Stimulated activated CD4-positive, alpha-beta T cell treated with anti-CD3 and anti-CD28 coated beads, Interleukin-1b, Interleukin-23, amount 100 ng/mL, for 1 hour (primary cell): ENCODE measurements at regions not wholly inside any gene's neighbourhood (a gene's known extent, or its start where the extent isn't known, plus 50 kb on each side); places are given as distances from the start of the nearest gene placed in this dataset.
"Not testable (repeated sequence)": the region's sequence is repeated elsewhere in the genome, so short reads cannot be mapped to it uniquely, and the experiment has no call there.

Source experiments
- DNase-seq, 2 donors: peaks; one replicate each; pipeline ENCODE4 v3.0.0-alpha.2; 2020; ENCODE audit warnings: low read depth in 2 of 2

DNA sequence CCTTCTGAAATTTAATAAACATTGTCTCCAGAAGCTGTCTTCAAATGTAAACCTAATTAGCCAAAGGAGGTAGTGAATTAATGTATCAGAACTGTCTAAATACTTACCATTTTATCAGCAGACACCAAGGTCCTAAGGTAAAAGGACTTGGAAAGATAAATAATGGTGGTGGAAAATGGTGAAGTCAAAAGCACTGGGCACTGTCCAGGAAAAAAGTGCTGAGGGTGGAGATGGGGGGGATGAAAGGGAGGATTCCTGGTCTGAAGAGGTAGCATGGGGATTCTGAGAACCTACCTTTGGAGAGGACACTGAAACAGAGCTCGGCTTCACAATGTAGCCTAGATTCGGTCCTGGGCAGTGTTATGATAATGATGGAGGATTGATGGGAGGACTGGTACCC, 149.0 kb upstream of the DPH6 start:
- DNase-seq: no peak

DNA sequence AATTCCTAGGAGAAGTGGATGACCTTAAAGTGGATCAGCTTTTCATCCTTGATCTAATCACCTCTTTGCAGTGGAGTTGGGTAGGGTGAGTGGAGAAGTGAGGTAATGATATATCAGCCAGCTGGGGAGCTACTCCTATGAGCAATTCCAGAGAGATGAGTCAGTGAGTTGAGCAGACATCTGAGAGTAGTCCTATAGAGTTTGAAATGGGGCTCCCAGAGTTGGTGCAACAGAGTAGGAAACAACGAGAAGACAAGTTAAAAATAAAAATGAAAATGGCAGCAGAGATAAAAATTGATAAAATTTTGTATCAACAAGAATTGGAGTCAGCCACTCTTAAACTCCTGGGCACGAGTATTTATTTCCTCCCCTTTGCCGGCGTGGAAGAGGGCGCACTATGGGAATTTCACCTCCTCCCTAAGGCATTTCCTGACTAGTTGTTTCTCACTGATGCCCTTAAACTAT, 150.8 kb upstream of the DPH6 start:
- no peak for DNase-seq

DNA sequence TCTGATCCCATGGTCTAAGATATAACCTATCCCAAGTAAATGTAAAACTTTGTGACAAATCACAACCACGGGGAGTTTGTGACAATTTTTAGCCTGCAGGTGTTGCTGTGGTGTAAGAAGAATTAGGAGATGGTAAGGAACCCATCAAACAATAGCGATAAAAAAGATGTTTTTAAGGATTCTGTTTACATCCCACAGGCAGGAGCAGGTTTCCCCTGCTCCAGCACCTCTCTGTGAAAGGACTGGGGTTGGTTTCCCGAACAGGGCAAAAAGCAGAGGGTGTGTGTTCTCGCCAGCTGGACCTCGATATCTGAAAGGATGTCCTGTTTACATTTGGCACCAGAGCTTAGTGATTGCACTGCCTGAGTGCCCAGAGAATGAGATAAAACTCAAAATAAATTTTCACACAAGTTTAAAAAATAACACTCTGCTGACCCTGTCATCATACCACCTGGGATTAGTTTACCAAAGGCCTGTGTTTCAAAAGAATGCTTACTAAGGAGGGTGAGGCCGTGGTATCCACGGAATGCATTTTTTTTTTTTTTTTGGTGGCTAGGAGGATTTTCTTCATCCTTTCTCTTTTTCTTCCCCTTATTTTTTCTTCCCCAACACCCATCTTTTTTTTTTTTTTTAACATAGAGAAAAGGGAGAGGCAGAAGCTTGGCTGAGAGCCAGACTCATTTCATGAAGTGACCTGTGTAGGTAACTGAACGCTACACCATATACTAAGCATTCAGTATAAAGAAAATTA, 151.8 kb upstream of the DPH6 start:
- no peak for DNase-seq

DNA sequence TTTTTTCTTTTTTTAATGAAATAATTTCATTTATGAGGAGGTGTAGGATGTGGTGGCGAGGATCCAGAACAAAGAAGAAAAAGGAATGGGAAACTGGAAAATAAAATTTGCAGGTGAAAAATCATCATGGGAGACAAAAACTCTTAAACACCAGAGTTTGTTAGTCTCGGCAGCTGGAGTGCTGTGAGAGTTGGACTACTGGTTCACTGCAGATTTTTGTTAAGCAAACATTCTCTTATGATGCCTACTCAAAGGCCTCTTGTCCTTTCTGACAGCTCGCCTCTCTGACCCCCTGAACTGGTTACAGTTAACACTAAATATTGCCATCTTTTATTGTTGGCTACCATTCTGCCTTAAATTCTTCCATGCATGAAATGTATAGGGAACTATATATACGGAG, 152.4 kb upstream of the DPH6 start:
- no peak for DNase-seq

DNA sequence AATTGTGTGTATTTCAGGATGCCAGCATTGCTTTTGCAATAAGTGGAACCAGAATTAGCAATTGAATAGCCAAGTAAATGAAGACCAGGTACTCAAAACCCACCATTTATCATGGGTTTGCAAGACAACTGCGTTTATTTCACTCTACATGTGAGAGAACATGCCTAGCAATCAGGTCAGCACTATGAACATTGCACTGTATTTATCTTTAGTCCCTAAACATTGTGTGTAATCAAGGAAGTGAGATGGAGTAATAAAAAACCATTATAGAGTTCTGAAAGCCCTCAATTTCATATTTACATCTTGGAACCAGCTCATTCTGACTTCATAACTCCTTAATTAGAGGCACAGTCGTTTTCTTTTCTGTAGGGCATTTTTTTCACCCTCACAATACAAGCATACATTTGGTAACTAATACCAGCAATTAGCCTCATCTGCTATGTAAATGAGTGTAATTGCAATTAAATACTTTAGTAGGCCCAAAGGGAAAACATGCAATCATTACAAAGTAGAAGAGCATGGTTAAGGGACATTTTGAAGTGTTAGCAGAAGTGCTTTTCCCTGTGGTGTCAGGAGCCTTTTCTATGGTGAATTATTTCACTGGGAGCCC, 153.1 kb upstream of the DPH6 start:
- no peak for DNase-seq

DNA sequence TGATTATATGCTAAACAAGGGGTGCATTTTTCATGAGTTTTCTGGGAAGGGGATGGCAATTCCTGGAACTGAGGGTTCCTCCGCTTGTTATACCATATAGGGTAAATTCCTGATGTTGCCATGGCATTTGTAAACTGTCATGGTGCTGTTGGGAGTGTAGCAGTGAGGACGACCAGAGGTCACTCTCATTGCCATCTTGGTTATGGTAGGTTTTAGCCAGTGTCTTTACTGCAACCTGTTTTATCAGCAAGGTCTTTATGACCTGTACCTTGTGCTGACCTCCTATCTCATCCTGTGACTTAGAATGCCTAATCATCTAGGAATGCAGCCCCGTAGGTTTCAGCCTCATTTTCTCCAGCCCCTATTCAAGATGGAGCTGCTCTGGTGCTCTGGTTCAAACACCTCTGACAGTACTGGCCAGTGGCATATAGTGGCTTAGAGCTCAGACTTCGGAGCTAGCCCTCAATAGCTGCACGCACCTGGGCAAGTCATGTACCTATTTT, 154.2 kb upstream of the DPH6 start:
- DNase-seq: not testable (repeated sequence)

DNA sequence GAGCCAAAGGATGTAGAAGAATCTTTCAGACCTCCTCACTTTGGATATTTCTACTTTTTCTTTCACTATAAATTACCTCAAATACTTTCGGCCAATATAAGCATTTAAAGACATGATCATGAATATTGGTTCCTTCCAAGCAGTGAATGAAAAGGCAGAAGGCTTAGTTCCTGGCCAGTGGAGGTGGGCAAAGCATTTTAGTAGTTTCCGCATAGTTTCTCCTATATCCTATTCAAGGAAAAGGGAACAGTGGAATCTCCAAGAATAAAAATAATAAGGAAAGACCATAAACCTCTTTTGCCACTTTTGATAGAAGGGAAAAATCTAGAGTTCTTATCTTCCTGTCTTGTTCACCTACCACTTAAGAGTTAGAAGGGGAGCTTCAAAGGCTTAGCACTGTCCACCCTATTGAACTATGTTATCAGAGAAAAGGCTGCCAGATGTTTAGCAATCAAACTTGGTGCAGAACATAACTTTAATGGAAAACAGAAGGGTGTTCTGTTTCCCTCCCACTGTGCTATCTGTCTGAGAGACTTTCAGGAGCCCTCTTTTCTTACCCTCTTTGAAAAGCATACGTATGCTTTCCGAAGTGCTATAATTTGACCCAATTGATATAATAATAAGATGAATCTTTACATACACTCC, 155.6 kb upstream of the DPH6 start:
- no peak for DNase-seq

DNA sequence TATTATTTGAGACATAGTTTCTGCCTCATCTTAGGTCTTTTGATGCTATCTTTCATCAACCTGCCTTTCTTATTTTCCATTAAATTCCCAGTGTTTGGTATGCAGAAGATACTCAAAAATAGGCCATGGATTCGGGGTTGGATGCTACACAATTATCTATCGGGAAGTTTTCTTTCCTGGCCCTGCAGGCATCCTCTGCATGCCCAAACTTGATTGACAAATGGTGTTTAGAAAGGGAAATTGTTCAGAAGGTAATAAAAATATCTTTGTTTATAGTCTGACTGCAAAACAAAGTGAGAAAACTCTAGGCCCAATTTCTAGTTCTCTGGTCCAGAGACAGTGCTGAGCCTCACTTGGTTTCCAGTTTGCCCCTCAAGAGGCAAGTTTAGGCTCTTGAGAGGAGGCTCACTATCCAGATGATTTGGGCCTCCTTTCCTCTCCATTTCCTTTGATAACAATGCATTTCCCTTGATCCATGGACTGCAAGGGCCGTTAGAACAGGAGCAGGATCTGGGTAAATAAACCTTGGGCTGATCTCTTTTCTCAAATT, 157.1 kb upstream of the DPH6 start:
- DNase-seq: no peak

DNA sequence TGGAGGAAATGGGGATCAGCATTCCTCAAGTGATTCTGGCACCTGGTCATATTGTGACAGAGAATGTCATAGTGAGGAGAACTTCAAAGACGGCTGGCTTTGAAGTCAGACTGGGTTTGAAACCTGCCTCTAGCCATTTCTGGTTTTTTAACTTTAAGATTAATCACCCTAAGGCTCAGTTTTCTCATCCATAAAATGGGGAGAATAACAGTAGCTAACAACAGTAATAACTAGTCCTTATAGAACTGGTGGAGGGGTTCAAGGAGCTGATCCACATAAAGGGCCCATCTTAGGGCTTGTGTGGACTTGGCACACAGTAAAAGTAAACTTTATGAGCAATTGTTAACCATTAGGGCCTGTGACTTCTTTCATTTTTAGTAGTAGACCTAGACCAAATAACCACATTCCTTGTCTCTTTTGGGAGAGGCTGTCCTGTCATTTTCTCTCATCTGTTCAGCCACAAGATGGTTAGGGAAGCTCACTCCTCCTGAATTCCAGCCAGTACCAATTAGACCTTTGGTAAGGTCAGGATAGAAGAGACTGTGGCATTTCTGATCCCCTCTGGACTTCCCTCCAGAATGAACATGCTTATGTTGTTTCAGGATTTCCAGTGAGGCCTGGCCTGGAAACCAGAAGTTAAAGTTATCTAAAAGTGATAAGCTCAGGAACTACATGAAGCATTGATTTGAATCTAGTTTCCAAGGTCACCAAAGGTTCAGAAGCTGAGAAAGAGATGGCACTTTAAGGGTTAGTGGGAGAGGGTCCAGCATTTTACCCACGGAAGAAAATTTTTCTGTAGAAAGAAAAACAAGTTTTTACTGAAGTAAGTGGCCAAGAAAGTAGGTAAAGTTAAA, 159.3 kb upstream of the DPH6 start:
- no peak for DNase-seq

DNA sequence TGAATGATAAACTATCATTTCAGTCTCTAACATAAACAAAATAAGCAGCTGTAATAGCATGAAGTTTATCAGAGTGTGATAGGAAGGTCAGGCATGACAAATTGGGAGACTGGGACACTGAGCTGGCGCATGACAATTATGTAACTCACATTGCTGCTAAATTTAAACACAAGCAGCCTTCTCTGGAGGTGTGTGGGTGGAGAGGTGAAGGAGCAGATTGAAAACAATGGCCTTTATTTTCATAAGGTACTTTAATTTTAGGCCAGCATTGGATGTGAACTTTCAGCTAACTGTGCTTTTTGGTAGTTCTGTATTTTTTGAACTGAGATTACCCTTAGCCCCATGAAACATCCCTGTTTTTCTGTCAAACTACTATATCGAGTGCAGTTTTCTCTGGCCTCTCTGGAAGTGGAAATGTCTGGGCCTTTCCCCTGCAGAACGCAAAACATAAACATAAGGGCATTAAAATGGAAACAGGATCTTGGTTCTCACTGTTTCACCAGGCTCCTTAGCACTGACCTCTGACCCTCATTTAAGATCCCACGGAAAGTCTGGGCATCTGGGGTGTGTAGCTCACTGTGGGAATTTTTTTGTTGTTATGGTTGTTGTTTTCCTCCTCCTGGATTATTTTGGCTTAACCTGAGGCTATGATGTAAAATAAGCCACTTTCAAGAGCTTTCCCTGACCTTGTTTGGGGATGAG, 160.1 kb upstream of the DPH6 start:
- no peak for DNase-seq

DNA sequence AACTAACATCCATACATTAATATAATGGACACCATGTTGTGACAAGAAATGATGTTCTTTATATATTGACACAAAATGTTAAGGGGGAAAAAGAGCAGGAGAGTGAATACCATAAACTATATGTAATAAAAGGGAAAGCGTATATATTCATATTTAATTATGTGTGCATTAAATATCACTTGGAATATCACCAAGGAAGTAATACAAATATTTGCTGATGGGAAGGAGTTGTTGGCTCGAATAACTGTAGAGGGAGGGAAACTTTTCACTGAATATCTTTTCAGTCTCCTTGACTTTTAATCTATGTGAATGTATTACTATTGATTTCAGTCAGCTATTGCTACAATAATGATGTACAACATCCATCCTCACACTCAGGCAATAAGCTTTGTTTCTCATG, 167.0 kb upstream of the DPH6 start:
- DNase-seq: no peak

DNA sequence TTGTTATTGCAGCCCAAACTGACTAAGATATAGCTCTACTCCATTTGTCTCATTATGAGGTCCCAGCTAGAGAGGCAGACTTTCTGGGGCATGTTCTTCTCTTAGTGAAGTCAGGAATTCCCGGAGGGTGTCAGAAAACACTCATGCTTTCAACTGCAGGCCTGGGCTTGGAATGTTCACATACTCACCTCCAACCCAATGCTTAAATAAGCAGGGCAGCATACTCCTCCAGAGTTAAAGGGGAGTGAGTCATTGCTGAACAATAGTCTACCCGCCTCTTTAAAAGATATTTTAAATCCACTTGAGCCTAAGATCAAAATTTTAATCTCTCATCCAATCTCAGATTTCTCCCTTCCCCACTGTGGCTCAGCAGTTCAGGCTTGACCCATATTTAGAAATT, 167.8 kb upstream of the DPH6 start:
- no peak for DNase-seq

DNA sequence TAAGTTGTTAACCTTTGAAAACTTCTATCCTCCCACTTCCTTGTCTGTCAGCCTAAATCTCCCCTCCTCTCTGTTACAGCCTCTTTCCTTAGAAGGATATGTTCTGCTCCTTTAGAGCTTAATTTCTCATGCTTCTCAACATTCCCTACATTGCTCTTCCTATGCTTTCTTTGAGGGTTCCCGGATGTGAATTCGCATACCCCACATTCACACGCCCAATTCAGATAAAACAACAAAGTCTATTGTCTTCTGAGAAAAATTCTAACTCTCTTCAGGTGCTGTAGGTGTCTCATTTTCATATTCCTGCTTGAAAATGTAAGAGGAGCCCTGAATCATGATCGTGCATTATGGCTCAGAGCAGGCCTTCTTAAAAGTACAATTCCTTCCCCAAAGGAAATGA, 171.8 kb upstream of the DPH6 start:
- DNase-seq: no peak

DNA sequence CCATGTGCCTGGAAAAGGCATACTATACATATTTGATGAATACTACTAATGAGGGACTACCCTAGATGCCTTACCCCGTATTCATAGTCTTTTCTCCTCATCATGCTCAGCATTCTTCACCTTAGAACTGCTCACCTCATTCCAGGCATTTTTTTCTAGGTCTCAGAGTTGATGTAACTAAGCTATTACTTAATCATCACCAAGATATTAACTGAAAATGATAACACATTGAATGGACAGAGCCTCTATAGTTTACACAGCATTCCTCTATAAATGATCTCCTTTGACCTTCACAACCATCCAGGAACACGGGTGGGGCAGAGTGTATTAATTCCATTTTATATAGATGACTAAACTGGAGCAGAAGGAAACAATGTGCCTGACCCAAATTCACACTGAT, 174.1 kb upstream of the DPH6 start:
- DNase-seq: no peak

DNA sequence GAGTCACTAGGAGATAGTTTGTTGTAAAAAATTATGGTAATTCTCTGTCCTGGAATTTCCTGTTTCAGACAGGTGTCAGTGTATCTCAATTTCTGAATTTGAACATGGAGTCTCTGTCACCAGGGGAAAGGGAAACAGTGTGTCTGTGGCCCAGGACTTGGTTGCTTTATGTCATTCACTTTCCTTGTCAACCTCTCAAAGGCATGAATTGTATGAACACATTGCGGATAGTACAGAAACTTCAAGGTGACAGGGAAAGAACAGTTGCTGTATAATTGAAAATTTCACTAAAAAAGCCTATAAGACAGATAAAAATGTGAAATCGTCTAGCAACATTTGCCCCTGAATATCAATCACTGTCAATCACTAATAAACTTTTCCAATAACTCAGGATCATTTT, 175.0 kb upstream of the DPH6 start:
- no peak for DNase-seq

DNA sequence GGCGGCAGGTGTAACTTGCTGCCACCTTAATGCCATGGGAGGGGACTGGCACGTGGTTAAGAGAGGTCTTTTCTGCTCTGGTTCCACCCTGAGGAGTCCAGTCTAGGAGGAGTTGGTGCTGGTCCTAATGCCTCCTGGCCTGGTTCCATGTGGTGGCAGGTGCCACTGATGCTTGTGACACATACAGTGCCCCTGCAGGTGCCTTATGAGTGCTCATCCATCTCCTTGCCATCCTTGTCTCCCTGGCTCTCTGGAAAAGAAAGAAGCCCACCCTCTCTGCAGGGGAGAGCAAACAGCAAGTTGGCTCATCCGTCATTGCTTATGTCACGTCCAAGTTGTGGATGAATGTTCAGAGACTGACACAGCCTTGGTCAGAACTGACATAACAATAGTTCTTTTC, 175.8 kb upstream of the DPH6 start:
- no peak for DNase-seq

DNA sequence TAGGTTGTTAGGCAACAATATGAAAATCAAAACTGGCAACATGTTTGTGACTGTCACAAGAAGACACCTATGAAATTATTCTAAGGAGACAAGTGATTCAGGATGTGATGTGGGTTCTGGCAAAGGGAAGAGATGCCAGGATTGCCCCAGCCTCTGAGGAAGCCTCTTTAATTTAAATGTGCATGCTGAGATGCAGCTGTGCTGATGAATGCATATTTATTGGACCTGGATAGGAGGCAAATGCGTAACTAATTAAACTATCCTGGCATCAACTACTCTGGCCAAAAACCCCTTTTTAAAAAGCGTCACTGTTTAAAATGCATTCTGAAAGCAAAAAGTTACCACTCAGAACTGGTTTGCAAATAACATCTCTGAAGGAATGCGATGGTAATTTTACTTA, 176.5 kb upstream of the DPH6 start:
- no peak for DNase-seq

DNA sequence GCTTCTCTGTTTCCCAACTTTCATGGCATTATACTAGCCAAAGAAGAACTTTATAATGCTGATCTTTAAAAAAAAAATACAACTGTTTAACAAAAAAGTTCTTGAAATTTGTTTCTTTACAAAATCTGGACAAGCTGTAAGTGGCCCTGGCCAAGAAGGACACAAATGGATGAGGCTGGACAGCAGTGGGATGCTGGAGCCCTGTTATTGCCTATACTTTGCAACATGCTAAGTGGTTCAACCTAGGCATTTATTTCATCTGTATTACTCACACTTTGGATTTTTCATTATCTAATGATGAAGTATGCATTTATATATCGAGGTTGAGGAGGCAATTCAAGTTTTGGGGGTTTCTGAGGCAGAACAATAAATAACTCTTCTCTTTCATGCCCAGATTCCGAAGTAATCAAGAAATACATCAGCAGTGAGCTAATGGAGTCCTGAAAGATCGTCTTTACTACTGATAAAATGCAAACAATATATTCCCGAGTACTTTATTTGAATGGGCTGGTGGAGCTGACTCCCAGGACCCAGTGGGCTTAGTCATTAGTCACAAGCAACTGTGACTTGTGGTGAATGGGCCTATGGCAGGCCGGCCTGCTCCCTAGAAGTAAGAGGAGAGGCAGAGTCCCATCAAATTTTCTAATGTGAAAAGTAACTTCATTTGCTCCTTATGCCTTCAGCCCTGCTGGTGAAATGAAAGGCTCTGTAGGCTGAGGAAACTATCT, 177.3 kb upstream of the DPH6 start:
- DNase-seq: no peak

DNA sequence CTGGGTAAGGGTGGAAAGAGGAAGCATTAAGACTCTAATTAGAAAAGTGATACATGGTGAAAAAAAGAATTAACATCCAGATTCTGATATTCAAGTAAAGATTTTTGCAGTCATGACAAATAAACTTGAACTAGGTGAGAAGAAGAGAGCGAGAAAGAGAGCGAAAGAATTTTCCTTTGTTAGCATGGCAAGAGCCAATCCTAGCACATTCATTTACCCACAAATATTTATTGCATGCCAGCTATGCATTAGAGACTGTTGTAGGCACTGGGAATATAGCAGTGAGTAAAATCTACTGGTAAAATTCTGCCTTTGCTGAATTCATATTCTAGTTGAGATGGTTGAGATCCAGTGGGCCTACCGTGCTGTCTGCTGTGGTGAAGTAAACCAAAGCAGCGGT, 177.9 kb upstream of the DPH6 start:
- no peak for DNase-seq

DNA sequence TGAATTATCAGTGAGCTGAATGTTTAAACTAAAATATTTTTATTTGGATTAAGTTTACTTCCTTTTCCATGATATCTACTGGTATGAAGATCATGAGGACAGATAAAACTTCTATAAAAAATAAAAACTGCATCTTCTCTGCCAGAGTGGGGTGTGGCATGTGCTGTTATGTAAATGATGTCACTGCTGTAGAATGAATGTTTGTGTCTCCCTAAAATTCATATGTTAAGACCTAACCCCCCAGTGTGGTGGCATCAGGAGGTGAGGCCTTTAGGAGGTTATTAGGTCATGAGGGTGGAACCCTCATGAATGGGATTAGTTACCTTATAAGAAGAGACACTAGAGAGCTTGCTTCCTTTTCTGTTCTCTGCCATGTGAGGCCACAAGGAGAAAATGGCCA, 178.7 kb upstream of the DPH6 start:
- DNase-seq: no peak

DNA sequence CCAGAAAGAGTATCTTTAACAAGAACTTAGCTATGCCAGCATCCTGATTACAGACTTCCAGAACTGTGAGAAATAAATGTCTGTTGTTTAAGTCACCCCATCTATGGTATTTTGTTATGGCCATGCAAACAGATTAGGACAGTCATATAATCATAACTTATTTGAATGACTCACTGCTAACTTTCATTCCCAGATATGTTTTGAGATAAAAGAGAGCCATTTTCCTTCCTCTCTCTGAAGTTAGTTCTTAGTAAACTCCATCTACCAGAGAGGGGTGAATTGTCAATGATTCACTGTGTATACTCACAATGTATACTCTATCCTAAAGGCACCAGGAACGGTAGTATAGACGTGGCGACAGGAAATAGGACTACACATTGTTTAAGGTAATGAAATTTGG, 179.4 kb upstream of the DPH6 start:
- DNase-seq: no peak
